Activated CD8-positive, alpha-beta memory T cell treated with anti-CD3 and anti-CD28 coated beads for 24 hours (primary cell): ENCODE measurements at regions not wholly inside any gene's neighbourhood (a gene's known extent, or its start where the extent isn't known, plus 50 kb on each side); places are given as distances from the start of the nearest gene placed in this dataset.

Source experiments
- DNase-seq: peaks from one replicate; pipeline ENCODE4 v3.0.0-alpha.2; 2020

DNA sequence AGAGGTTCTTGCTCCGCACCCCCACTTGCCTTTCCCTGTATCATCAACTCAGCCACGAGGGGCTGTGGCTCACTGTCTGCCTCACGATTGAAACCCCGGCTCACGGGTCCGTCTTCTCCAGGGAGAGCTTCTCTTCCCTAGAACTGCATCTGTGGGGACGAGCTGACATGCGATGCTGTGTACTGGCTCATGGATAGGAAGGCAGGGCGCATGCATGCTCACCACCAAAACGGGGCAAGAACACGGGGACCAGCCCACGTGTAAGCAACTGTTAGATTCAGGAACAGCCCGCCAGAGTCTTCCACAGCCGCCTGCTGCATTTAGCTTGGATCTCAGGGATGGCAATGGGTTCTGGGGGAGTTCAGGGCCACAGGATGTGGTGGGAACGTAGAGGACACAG lies 275.9 kb upstream of the CDH4 start:
- no peak for DNase-seq

DNA sequence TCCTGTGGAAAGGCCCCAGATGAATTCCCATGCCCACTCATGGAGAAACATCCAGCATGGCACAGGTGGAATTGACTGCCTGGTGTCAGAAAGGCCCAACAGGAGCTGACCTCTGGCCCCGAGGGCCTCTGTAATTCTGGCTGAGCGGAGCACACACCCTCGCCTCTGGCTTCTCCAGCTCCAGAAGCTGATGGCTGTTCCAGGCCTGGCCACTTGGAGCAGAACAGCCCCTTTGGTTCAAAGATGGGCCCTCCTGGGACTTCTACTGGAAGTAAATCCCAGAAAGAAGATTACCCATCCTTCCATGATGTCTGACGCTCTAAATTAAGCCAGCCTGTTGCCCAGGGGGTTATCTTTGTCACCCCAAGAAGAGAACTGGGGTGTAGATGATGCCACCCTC lies 275.1 kb upstream of the CDH4 start:
- DNase-seq, result no peak

DNA sequence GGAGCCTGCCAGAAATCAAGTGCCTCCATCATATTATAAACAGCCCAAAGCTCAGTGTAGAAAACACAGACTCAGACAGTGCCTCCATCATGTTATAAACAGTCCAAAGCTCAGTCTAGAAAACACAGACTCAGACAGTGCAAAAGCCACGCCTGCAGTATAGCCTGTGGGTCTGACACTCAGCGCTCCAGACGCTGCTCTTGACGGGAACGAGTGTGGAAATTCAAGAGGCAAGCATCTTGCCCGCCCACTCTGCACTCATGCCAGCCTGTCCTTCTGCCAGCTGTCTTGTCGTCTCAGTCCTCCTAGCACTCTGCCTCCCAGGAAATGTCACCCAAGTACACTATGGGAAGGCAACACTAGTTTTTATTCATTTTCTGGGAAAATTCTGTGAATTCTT lies 274.2 kb upstream of the CDH4 start:
- no peak for DNase-seq

DNA sequence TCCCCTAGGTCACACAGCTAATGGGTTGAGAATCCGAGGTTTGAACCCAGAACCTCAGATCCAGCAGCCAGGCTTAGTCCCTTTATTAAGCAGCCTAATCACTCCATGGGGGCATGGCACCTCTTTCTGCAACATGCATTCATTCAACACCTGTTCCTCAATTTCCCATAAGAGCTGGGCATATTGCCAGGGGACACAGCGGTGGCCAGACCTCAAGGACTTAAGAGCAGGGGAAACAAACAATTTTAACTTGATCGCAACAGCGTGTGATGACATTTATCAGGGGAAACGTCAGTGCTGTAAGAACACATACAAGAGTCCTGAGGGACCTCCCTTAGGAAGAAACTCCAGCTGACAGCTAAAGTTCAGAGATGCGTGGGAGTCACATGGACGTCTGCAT lies 267.4 kb upstream of the CDH4 start:
- no peak for DNase-seq

DNA sequence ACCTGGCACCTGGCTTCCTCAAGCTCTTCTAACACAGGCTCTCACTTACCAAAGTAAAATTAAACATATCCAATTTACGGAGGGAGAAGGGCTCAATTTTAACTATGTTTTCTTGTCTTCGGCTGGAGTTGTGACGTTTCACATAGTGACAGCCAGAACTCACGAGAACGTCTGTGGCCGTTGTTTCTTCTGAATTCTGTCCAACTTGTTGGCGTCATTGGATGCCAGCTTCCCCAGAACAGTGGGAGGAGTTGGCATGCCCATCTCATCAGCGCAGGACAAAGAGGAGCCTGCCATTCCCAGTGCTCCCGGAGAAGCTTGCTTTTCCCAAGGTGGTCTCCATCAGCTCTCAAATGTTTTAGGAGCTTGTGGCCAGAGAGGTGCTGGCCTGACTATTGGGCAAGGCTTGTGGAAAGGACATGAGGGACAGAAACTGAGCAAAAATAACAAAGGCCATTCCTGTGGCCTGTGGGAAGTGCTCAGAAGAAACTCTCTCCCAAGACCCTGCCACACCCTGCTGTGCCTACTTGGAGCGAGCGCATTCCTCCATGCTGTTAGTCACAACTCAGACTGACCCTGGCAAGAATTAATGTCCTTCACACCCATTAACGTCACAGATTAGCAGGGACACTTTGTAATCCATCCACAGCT lies 265.4 kb upstream of the CDH4 start:
- DNase-seq, result no peak

DNA sequence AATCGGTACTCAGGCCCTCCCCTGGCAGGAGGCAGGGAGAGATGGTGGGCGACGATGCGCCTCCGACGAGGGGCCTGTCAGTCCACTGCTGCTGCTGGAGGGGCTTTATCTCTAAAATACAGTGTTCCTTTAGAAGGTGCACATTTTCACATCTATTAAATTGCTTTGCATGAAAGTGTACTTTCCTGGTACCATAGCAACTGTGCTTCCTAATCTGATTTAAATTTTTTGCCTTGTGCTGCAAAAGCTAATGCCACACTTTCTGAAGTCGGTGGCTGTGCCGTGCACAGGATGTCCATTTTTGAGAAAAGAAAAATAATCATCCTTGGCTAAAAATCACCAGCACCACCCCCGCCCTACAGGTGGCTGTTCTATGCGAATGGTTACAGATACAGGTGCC lies 262.0 kb upstream of the CDH4 start:
- DNase-seq, result no peak

DNA sequence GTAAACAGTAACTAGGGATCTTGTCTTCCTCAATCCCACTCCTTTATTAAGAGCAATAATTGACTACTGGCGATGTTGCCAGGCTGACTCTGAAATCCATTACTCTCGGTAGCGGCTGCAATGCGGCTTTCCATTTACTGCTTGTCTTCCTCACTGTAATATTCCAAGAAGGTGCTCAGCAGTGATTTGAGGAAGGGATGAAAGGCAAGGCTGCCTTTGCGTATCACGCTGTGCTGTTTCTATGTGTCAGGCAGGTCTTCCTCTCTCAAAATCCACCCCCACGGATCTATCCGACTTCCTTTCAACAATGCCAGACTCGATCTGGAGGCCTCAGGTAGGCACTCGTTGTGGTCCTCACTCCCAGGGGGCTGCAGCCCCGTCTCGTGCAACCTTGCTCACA lies 261.4 kb upstream of the CDH4 start:
- no peak for DNase-seq

DNA sequence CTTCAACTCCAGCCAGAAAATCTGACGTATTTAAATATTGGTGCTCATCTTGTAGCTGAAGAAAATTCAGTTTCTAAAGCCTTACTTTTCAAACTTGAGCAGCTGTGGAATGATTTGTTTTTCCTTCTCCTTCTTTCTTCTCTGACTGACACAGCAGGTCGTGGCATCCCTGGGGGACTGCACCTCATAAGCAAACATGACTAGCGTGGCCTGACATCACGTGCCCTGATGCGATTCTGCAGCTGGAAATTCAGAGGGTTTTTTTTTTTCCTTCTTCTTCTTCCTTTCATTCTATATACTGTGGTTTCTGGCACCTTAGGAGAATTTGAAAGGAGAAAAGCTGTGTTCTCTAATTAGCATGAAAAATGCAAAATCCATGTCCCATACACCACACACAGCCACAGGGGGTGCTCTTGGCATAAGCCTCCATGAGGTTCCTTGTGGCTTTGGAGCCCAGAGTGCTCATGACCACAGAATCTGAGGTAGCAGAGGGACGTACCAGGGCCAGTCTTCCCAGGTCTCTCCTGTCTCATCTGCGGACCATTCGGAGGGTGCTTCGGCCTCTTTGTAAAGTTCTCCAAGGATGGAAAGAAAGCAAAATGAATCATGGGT lies 258.5 kb upstream of the CDH4 start:
- no peak for DNase-seq

DNA sequence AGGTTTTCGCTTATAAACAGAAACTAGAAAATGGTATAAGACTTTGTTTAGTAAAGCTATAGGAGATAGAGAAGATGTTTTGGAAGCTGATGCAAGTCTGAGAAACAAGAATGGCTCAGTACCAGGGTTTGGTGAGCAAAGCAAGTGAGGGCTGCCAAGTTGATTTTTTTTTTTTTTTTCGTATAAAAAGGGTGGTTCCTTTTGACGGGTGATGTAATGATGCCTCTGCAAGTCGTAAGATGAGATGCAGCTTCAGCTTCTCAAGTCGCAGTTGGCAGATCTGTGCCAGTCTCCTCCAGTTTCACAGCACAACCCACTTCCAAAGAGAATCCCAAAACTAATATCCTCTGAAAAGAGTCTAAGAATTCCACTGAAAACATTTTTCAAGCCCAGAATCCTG lies 252.8 kb upstream of the CDH4 start:
- DNase-seq, result no peak

DNA sequence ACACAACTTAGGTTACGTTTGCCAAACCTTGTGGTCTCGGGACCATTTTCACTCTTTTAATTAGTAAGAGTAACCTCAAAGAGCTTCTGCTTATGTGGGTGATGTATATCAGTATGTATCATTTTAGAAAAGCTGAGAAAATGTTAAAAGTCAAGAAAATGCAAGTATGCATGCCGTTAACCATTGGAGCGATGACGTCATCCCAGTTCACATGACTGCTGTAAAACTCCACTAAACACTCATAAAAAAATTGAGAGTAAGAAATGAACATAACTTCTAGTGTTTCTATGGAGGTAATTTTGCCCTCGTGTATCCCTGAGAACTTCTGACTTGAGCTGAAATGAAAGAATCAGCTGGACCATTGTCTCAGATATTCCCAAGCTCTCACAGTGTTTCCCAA lies 250.0 kb upstream of the CDH4 start:
- no peak for DNase-seq

DNA sequence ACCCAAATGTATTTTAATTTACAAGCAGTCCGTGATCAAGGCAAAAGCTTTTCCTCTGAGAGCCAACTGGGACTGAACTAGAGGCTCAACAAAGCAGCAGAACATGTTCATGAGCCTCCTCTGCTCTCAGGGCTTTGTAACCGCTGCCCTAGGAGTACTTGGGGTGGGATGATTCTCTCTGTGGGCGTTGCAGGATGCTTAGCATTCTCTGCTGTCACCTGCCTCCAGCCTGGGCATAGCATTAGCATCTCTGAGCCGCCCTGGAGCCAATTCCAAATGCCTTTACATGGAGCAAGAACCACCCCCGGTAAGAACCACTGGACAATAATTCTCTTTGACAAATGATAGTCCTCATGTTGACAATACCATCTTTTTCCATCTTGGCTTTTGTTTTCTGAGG lies 237.6 kb upstream of the CDH4 start:
- no peak for DNase-seq

DNA sequence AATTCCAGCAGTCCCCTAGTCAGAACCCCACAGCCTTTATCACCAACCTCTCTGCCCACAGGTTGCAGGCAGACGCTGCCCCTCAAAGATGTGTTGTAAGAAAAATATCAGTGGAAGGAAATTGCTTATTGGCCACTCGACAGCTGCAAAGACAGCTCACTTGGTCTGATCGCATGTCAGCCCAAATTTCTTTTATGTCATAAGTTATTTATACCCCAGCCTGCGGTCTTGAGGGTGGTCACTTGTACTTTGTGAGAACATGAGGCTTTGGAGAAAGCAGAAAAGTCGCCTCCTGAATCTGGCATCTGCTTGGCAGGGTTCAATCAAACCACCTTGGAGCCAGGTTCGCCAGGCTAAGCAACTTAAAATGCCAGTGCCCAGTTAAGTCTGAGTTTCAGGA lies 236.5 kb upstream of the CDH4 start:
- DNase-seq, result no peak

DNA sequence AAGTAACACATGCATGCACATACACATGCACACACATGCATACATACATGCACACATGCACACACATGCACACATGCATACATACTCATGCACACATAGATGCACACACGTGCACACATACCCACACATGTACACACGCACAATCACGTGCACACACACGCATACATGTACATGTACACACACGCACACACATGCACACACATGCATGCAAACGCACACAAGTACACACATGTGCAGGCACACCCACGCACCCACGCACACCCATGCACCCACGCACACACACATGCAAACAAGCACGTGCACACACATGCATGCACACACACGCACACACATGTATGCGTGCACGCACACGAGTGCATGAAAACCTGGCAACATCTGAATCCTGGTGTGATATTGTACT lies 232.7 kb upstream of the CDH4 start:
- DNase-seq, result no peak

DNA sequence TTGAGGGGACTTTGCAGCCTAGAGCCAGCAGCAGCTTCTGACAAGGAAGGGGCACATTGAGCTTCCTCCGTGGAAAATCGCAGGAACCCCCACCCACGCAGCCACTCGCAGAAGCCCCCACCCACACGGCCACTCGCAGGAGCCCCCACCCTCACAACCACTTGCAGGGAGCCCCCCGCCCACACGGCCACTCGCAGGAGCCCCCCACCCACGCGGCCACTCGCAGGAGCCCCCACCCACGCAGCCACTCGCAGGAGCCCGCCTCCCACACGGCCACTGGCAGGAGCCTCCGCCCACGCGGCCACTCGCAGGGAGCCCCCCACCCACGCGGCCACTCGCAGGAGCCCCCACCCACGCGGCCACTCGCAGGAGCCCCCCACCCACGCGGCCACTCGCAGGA lies 228.4 kb upstream of the CDH4 start:
- no peak for DNase-seq

DNA sequence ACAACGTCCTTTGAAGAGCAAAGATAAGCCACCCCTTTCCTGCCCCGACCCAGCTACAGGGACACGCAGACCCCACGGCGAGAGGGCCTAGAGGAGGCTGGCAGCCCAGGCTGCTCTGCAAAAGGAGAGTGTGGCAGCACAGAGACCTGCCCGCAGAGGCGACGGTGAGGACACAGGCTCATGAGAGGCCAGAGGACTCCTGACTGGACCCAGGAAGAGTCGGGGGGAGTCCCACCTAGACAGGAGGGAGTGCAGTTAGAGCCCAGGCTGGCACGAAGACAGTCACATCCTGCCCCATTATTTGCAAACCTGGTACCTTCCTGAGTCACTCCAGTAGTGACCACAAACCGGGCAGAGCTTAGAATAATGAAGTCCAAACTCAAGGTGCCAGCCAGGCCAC lies 227.7 kb upstream of the CDH4 start:
- DNase-seq, result no peak

DNA sequence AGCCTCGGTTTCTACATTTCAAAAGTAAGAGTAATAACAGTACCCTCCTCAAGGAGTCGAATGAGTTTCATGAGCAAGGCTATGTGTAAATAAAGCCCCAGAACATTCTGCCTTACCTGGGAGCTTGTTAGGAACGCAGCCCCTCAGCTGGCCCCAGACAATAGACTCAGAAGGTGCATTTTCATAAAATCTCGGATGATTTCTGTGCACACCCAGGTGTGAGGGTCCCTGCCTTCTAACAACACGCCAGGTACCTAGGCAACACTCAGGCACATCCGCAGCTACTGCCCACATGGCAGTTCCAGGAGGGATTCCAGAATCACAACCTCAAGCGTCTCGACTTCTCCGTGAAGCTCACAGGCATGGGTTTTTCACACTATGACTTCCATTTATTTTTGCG lies 226.5 kb upstream of the CDH4 start:
- DNase-seq, result no peak

DNA sequence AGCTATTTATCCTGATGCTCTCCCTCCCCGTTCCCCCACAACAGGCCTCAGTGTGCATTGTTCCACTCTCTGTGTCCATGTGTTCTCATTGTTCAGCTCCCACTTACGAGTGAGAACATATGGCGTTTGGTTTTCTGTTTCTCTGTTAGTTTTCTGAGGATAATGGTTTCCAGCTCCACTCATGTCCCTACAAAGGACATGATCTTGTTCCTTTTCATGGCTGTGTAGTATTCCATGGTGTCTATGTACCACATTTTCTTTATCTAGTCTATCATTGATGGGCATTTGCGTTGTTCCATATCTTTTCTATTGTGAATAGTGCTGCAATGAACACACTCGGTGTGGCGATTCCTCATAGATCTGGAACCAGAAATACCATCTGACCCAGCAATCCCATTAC lies 225.9 kb upstream of the CDH4 start:
- no peak for DNase-seq

DNA sequence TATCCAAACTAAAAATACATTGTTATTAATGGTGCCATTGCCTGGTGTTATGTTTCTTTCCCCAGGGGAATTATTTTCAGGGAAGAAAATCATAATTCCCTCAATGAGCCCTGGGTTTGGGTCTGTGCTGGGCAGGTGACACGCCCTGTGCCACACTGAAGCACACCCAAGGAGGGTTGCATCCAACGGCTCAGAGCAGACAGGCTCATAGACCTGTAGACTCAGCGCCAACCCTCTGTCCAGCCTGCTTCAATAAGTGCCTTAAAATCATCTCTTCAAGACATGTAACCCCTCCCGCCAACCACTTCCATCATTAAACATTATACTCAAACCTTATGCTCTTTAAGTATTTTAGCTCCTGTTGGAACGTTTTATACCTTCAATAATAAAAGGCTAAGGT lies 225.3 kb upstream of the CDH4 start:
- DNase-seq, result no peak

DNA sequence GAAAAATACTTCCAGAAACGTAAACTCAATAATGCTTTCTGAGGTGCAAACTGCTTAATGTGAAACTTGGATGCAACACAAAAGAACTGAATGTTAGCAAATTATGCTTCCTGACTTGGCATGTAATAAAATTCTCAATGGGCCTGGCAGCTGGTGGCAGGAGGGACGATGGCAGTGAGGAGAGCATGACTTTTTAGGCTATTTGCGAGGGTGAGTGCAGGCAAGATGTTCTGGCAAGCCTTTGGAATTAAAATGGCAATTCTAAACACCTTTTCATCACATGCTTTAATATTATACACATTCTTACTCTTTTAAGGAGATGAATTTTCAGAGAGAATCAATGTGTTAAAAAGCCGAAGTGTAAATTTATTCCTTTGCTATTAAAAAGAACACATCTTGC lies 224.8 kb upstream of the CDH4 start:
- DNase-seq, result no peak

DNA sequence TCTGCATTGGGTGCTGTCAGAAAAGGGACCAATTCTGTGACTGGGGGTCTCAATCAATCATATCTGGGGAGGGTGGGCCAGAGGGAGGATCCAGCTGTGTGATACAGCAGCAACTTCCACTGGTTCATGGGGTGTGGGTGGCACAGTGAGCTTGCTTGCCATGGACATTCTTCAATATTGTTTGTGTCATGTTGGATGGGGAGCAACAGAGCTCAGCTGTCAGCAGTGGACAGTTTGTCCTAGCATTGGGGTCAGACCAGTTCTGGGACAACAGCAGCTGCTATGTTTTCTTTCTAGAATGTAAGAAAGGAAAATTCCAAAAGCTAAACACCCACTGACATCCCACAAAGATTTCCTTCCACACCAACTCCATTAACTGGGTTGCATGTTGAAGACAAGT lies 221.9 kb upstream of the CDH4 start:
- DNase-seq, result no peak

DNA sequence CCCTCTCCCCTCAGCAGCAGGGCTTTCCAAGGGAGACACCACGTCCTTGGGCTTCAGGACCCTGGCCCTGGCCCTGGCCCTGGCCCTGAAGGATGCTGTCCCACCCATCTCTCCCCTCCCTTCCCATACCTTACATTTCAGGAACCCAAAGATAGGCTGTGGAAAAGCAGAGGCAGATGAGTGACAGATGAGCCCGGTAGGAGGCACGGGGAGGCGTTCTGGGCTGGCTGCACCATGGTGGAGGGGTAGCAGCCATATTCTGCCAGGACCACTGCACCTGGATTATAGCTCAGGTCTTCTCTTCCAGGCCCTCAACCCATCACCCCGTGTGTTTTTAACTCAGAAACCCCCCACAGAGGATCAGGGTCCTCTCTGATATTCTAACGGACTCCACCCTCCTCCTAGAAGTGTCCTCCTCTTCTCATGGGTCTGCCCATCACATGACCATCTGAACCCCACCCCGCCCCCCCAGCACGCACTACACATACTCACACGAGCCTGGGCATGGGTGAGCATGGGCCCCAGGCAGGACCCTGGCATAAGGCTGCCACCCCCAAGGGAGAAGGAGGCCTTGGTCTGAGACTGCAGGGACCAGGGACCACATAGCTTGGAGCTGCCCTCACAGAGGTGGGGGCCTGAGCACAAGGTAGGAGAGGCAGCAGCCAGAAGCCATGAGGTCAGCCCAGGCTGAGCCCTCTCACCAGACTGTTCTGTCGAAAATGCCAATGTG lies 220.8 kb upstream of the CDH4 start:
- no peak for DNase-seq

DNA sequence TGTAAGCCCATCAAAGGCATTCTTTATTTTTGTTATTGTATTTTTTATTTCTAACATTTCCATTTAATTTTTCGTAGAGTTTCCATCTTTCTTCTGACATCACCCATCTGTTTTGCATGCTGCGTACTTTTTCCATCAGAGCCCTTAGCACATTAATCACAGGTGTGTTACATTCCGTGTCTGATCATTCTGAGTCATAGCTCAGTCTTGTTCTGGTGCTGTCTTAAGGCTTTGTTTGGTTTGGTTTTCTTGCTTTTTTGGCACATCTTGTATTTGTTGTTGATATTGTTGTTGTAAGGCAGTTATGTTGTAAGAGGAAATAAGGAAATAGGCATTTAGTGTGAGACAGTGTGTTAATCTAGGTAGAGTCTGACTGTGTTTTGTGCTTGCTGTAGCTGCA lies 214.6 kb upstream of the CDH4 start:
- no peak for DNase-seq

DNA sequence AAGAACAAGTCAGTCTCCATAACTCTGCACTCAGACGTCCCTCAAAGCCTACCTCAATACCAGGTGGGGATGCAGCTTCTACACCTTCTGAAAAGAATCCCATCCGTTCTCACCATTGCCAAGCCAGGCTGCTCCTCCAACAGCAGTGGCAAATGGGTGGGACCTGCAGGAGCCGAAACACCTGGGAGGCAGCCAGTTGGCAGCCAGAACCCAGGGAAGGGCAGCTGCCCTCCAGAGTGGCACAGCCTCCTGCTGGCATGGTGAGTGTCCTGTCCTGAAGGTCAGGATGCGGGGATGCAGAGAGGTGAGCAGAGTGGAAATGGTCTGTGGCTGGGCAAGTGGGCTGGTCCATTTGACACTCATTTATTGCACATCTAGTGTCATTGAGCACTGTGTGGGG lies 210.6 kb upstream of the CDH4 start:
- DNase-seq, result no peak

DNA sequence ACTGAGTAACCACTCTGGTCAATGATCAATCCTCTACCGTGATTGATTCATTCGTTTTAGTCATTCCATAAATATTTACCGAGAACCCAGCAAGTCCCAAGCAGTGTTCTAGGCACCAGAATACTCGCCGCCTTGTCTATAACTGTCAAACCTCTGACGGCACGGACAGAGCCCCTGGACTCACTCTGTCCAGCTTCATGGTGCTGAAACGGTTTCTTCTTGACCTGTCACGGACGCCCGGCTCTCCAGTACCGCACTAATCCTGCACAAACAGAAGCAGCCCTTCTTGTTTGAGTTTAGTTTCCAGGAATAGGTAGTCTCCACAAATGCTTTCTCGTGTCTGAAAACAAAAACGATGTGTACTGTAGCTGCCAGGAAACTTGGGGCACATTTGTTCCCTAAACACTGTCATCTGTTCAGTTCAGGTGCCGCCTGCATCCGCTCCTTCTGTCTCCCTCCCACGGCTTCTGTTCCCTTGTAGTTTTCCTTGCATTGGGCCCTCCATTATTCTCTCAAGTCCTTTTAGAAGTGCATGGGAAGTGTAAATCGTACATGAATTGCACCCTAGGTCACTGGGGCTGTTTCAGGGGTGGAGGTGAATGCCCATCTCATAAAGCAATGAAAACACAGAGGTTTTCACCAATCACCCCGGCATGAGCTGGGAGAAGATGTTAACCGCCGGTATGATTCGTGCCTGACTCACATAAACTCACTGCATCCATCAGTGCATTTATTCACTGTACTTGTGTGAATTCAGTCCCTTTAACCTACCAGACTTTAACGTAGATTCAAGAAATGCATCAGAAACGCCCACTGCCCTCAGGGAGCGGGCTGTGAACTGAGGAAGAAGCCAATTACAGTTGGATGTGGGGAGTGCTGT lies 209.3 kb upstream of the CDH4 start:
- DNase-seq, result no peak
